ENCODE measurements at regions not wholly inside any gene's neighbourhood (a gene's known extent, or its start where the extent isn't known, plus 50 kb on each side); places are given as distances from the start of the nearest gene placed in this dataset.

- no peaks in the 10 kb centered on the region for H3K36me3 Mint-ChIP-seq (ENCODE audit: low read depth)
- TF ChIP-seq CTCF (IDR thresholded peaks at IDR 0.05) = no peak
- ChIA-PET CTCF (no interaction called here), POLR2A (no interaction called here)
- H3K27me3 Mint-ChIP-seq = no peaks in the 10 kb centered on the region
- no peak overlapping the region for H3K27ac Mint-ChIP-seq
- H3K4me1 Mint-ChIP-seq = no peaks in the 10 kb centered on the region
- DNase-seq = no peak
- no peak for ATAC-seq (ENCODE audit: low read depth)
- intact Hi-C loops (cut with micrococcal nuclease) = no loop called here
- no peak overlapping the region for H3K4me3 Mint-ChIP-seq
- peaks cover 26% of the 10 kb centered on the region for H3K9me3 Mint-ChIP-seq
Measured at GRCh38 chr3:82814660-82815059, 1053.2 kb upstream of the GBE1 start.

GRCh38 chr3:82807781-82808180 is 1046.3 kb upstream of the GBE1 start:
- intact Hi-C loops (cut with micrococcal nuclease) = no loop called here
- H3K4me3 Mint-ChIP-seq = no peak overlapping the region
- H3K27me3 Mint-ChIP-seq = no peaks in the 10 kb centered on the region
- no peaks in the 10 kb centered on the region for H3K4me1 Mint-ChIP-seq
- CTCF ChIA-PET = no interaction called here
- peaks cover 15% of the 10 kb centered on the region for H3K9me3 Mint-ChIP-seq
- POLR2A ChIA-PET = no interaction called here
- no peak for TF ChIP-seq CTCF (IDR thresholded peaks at IDR 0.05)
- DNase-seq = no peak
- ATAC-seq (ENCODE audit: low read depth) = no peak
- H3K36me3 Mint-ChIP-seq (ENCODE audit: low read depth) = no peaks in the 10 kb centered on the region
- H3K27ac Mint-ChIP-seq = no peak overlapping the region

GRCh38 chr3:82802501-82802900 is 1041.1 kb upstream of the GBE1 start:
- intact Hi-C loops (cut with micrococcal nuclease) = no loop called here
- ATAC-seq (ENCODE audit: low read depth) = no peak
- no peaks in the 10 kb centered on the region for H3K36me3 Mint-ChIP-seq (ENCODE audit: low read depth)
- ChIA-PET POLR2A (no interaction called here), CTCF (no interaction called here)
- no peak overlapping the region for H3K27ac Mint-ChIP-seq
- H3K27me3 Mint-ChIP-seq = no peaks in the 10 kb centered on the region
- no peak overlapping the region for H3K4me3 Mint-ChIP-seq
- H3K9me3 Mint-ChIP-seq = no peaks in the 10 kb centered on the region
- DNase-seq = no peak
- no peaks in the 10 kb centered on the region for H3K4me1 Mint-ChIP-seq
- TF ChIP-seq CTCF (IDR thresholded peaks at IDR 0.05) = no peak

- ChIA-PET CTCF (no interaction called here), POLR2A (no interaction called here)
- ATAC-seq (ENCODE audit: low read depth) (no peak), DNase-seq (no peak)
- Mint-ChIP-seq H3K9me3 (no peaks in the 10 kb centered on the region), H3K27ac (no peak overlapping the region), H3K36me3 (ENCODE audit: low read depth) (no peaks in the 10 kb centered on the region), H3K4me3 (no peak overlapping the region), H3K27me3 (no peaks in the 10 kb centered on the region), H3K4me1 (no peaks in the 10 kb centered on the region)
- no peak for TF ChIP-seq CTCF (IDR thresholded peaks at IDR 0.05)
- intact Hi-C loops (cut with micrococcal nuclease) = no loop called here
Measured at GRCh38 chr3:82800248-82800647, 1038.8 kb upstream of the GBE1 start.

GRCh38 chr3:82796765-82797164 is 1035.3 kb upstream of the GBE1 start:
- ChIA-PET POLR2A (no interaction called here), CTCF (no interaction called here)
- peaks cover 2% of the 10 kb centered on the region for H3K9me3 Mint-ChIP-seq
- H3K27me3 Mint-ChIP-seq = no peaks in the 10 kb centered on the region
- no peaks in the 10 kb centered on the region for H3K36me3 Mint-ChIP-seq (ENCODE audit: low read depth)
- intact Hi-C loops (cut with micrococcal nuclease) = no loop called here
- DNase-seq = no peak
- no peak for TF ChIP-seq CTCF (IDR thresholded peaks at IDR 0.05)
- H3K4me3 Mint-ChIP-seq = no peak overlapping the region
- ATAC-seq (ENCODE audit: low read depth) = no peak
- no peak overlapping the region for H3K27ac Mint-ChIP-seq
- H3K4me1 Mint-ChIP-seq = no peaks in the 10 kb centered on the region

All from activated B cell treated with CpG ODN at 0.5 μM for 24 hours (primary cell).